ENCODE measurements at regions not wholly inside any gene's neighbourhood (a gene's known extent, or its start where the extent isn't known, plus 50 kb on each side); places are given as distances from the start of the nearest gene placed in this dataset.

DNA sequence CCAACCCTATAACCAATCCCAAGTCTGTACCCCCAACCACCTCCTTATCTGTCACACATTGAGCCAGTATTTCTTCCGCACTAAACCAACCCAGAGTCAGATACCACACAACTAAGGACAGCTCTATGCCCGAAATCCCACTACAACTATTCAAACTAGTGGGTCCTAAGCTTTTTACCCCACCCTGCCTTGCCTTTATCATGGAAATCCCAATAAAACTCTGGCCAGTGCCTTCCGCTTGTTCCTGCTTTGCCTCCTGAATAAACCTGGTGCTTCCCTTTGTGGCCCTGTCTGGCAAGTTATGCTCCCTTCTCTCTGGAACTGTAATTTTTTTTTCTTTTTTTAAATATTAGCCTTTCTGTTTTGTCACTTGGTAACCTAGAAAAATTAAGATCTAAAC lies 493.3 kb upstream of the SYT1 start:
- TF ChIP-seq CTCF (IDR thresholded peaks at IDR 0.05 in 8 of 11, conservative IDR thresholded peaks at IDR 0.05 in 3 of 11) (no peak), POLR2A (IDR thresholded peaks at IDR 0.05) (no peak)

All from spleen (tissue), 7 donors.